Right atrium auricular region (tissue), 2 donors: ENCODE measurements at regions not wholly inside any gene's neighbourhood (a gene's known extent, or its start where the extent isn't known, plus 50 kb on each side); places are given as distances from the start of the nearest gene placed in this dataset.

Source experiments
- DNase-seq: peaks from one replicate; pipeline ENCODE4 v3.0.0-alpha.2; 2019; ENCODE audit warnings: low spot score
- H3K27ac ChIP-seq, 2 donors: fragments of 200-600 bp; sonication (generic); 1 replicate in 1 of 2; 2 replicates in 1 of 2; pipeline ENCODE4 v1.5.1; 2016 to 2019
- H3K27me3 ChIP-seq, 2 donors: fragments of 200-600 bp; sonication (generic); one replicate each; pipeline versions ENCODE4 v1.5.1 to v1.6.0; 2017 to 2019
- H3K36me3 ChIP-seq: fragments of 200-600 bp; sonication (generic); one replicate; pipeline ENCODE4 v1.5.1; 2016
- H3K4me1 ChIP-seq, 2 donors: fragments of 200-600 bp; sonication (generic); one replicate each; pipeline versions ENCODE4 v1.5.1 to v1.6.0; 2017 to 2019
- H3K4me3 ChIP-seq, 2 donors: fragments of 200-600 bp; sonication (generic); 1 replicate in 1 of 2; 2 replicates in 1 of 2; pipeline ENCODE4 v1.5.1; 2017 to 2019; ENCODE audit warnings: mild to moderate bottlenecking in 1 of 2, moderate library complexity in 1 of 2
- H3K9me3 ChIP-seq, 2 donors: fragments of 200-600 bp; sonication (generic); one replicate each; pipeline ENCODE4 v1.5.1; 2019
- TF ChIP-seq, protein P1 (sequence below), 2 donors: fragments of 200-600 bp; sonication (generic); IDR thresholded peaks; one replicate each; pipeline ENCODE4 v1.5.1; 2019; ENCODE audit warnings: antibody characterized with exemption in 2 of 2

DNA sequence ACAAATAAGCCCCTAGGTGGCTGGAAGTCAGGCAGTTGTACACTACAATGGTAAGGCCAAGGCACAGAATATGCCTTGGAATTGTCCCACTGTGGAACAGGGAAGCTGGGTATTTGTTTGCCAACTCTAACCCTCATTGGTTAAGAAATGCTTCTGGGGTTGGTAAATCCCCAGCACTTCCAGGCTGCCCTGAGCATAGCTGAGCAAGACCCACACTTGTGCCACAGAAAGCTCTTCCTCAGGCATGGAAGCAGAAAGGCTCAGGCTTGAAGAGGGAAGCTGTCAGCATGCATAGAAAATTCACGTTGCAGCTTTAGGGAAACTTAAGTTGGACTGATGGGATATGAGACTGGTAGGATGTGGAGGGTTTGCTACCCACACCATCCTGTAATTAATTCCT, 86.9 kb upstream of the PLCL2 start:
- no peaks in the 10 kb centered on the region for H3K36me3 ChIP-seq
- H3K27ac ChIP-seq, result no peak overlapping the region
- H3K9me3 ChIP-seq, result peaks cover 0 to 9% of the 10 kb centered on the region in 2 donors
- H3K4me3 ChIP-seq, result no peak overlapping the region
- no peak for DNase-seq
- TF ChIP-seq, protein P1, sequence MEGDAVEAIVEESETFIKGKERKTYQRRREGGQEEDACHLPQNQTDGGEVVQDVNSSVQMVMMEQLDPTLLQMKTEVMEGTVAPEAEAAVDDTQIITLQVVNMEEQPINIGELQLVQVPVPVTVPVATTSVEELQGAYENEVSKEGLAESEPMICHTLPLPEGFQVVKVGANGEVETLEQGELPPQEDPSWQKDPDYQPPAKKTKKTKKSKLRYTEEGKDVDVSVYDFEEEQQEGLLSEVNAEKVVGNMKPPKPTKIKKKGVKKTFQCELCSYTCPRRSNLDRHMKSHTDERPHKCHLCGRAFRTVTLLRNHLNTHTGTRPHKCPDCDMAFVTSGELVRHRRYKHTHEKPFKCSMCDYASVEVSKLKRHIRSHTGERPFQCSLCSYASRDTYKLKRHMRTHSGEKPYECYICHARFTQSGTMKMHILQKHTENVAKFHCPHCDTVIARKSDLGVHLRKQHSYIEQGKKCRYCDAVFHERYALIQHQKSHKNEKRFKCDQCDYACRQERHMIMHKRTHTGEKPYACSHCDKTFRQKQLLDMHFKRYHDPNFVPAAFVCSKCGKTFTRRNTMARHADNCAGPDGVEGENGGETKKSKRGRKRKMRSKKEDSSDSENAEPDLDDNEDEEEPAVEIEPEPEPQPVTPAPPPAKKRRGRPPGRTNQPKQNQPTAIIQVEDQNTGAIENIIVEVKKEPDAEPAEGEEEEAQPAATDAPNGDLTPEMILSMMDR (IDR thresholded peaks at IDR 0.05), result no peak
- H3K4me1 ChIP-seq, result peaks cover 0 to 18% of the 10 kb centered on the region in 2 donors
- no peaks in the 10 kb centered on the region for H3K27me3 ChIP-seq

DNA sequence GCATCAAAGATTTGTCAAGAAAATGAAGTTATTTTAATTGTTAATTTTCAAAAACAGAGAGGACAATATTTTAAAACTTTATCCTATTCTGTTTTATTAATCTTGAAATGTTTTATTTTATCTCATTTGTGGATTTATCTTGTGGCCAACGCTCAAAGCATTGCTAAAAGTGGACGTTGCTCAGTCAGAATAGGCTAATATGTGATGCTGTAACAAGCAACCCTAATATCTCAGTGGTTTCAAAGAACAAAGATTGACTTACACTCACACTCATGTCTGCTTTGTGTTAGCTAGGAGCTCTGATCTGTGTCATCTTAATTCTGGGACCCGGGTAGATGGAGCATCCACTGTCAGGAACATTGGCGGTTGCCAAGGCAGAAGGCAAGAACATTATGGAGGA, 86.0 kb upstream of the PLCL2 start:
- Histone ChIP-seq H3K4me1 (peaks cover 0 to 18% of the 10 kb centered on the region in 2 donors), H3K4me3 (no peak overlapping the region), H3K9me3 (peaks cover 0 to 9% of the 10 kb centered on the region in 2 donors), H3K27ac (no peak overlapping the region), H3K36me3 (no peaks in the 10 kb centered on the region), H3K27me3 (no peaks in the 10 kb centered on the region)
- TF ChIP-seq, protein P1 (IDR thresholded peaks at IDR 0.05), result no peak
- no peak for DNase-seq

DNA sequence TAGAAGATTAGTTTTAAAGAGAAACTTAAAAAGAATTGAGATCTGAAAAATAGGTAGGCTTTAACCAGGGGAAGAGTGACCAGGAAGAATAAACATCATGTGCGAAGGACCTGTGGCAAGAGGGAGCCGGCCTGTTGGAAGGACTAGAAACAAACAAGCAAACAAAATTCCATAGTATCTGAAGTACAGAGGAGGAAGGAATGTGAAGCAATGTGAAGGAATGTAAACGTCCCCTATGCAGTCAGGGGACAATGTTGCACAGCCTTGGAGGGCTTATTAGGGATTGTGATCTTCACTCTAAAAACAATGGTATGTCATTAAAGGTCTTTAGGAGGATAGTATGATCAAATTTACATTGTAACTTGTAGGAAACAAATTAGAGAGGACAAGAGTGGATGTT, 84.4 kb upstream of the PLCL2 start:
- Histone ChIP-seq H3K27me3 (no peaks in the 10 kb centered on the region), H3K27ac (no peak overlapping the region), H3K9me3 (no peaks in the 10 kb centered on the region), H3K4me3 (no peak overlapping the region), H3K4me1 (peaks cover 0 to 18% of the 10 kb centered on the region in 2 donors), H3K36me3 (no peaks in the 10 kb centered on the region)
- no peak for DNase-seq
- TF ChIP-seq, protein P1 (IDR thresholded peaks at IDR 0.05), result no peak

DNA sequence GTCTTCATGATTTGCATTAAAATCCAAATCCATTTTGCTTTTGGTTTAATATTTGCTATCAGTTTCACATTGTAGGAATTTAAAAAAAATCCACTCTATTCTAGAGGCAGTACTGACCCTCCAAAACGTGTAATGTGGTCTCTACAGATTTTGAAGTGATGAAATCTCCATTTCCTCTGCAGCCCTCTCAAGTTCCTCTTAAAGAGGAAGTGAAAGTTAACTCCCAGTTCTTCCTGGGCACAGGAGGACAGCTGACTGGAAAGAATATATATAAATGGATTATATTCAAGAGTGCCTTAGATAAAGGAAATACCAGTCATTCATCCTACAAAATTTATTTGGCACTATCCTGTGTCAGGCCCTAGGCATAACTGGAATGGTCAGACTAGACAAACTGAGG, 83.5 kb upstream of the PLCL2 start:
- TF ChIP-seq, protein P1 (IDR thresholded peaks at IDR 0.05), result no peak
- no peaks in the 10 kb centered on the region for H3K36me3 ChIP-seq
- H3K4me1 ChIP-seq, result peaks cover 0 to 18% of the 10 kb centered on the region in 2 donors
- DNase-seq, result no peak
- H3K9me3 ChIP-seq, result no peaks in the 10 kb centered on the region
- no peaks in the 10 kb centered on the region for H3K27me3 ChIP-seq
- H3K27ac ChIP-seq, result no peak overlapping the region
- H3K4me3 ChIP-seq, result no peak overlapping the region

DNA sequence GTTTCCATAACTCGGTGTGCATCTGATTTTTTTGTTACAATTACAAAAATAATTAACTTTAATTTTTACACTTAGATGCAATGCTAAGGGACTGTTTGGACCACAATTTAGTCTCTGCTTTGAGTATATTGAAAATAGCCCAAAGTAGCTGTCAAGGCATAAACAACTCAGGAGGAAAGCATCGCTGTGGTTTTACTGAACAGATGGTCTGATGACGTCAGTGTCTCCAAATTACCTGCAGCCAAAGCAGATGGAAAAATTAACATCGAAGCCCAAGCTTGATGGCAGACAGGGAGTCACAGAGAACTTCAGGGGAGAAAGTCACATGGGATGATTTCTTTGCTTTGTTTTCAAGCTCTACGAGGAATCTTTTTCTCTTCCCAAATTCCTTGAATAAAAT, 83.1 kb upstream of the PLCL2 start:
- Histone ChIP-seq H3K27me3 (no peaks in the 10 kb centered on the region), H3K4me3 (no peak overlapping the region), H3K27ac (no peak overlapping the region), H3K9me3 (no peaks in the 10 kb centered on the region), H3K36me3 (no peaks in the 10 kb centered on the region), H3K4me1 (peaks cover 0 to 18% of the 10 kb centered on the region in 2 donors)
- TF ChIP-seq, protein P1 (IDR thresholded peaks at IDR 0.05), result no peak
- no peak for DNase-seq

DNA sequence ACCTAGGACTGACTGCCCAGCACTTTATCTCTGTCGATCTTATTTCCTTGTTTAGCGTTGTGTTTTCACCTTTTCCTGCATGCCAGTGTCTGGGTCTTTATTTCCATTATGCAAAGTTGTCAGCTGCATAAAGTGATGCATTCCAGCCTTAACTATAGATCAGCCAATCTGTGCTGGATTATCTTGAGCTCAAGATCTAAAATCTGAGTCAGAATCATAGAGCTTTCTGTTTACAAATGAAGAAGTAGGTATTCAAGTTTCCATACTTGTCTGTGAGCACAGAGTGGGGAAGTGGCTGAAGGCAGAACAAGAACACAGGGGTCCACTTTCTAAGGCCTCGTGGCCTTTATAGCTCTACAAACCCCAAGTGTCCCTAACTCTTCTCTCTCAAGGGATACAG, 82.4 kb upstream of the PLCL2 start:
- DNase-seq, result no peak
- TF ChIP-seq, protein P1 (IDR thresholded peaks at IDR 0.05), result no peak
- peaks cover 0 to 18% of the 10 kb centered on the region in 2 donors for H3K4me1 ChIP-seq
- no peak overlapping the region for H3K27ac ChIP-seq
- H3K9me3 ChIP-seq, result no peaks in the 10 kb centered on the region
- H3K27me3 ChIP-seq, result no peaks in the 10 kb centered on the region
- H3K36me3 ChIP-seq, result no peaks in the 10 kb centered on the region
- H3K4me3 ChIP-seq, result no peak overlapping the region
